Suprapubic skin (tissue), 3 donors: ENCODE measurements at regions not wholly inside any gene's neighbourhood (a gene's known extent, or its start where the extent isn't known, plus 50 kb on each side); places are given as distances from the start of the nearest gene placed in this dataset.
"Not testable (repeated sequence)": the region's sequence is repeated elsewhere in the genome, so short reads cannot be mapped to it uniquely, and the experiment has no call there.

Experiments
- EP300 ChIP-seq: sonication (generic); formaldehyde crosslinking; IDR thresholded peaks from one replicate; pipeline ENCODE4 v1.6.1; 2017; ENCODE audit warnings: antibody characterized with exemption
- POLR2A ChIP-seq, 2 donors: fragments of 450-650 bp; IDR thresholded peaks; one replicate each; pipeline ENCODE4 v1.6.1; 2017; ENCODE audit warnings: antibody characterized with exemption in 2 of 2, mild to moderate bottlenecking in 2 of 2, moderate library complexity in 2 of 2
- TF ChIP-seq, protein P1 (sequence below), 2 donors: fragments of 200-600 bp in 1 of 2; fragments of 450-650 bp in 1 of 2; sonication (generic) in 1 of 2; IDR thresholded peaks; one replicate each; pipeline ENCODE4 v1.5.1; 2016 to 2019; ENCODE audit warnings: antibody characterized with exemption in 2 of 2, mild to moderate bottlenecking in 1 of 2, moderate library complexity in 1 of 2

- TF ChIP-seq, protein P1, sequence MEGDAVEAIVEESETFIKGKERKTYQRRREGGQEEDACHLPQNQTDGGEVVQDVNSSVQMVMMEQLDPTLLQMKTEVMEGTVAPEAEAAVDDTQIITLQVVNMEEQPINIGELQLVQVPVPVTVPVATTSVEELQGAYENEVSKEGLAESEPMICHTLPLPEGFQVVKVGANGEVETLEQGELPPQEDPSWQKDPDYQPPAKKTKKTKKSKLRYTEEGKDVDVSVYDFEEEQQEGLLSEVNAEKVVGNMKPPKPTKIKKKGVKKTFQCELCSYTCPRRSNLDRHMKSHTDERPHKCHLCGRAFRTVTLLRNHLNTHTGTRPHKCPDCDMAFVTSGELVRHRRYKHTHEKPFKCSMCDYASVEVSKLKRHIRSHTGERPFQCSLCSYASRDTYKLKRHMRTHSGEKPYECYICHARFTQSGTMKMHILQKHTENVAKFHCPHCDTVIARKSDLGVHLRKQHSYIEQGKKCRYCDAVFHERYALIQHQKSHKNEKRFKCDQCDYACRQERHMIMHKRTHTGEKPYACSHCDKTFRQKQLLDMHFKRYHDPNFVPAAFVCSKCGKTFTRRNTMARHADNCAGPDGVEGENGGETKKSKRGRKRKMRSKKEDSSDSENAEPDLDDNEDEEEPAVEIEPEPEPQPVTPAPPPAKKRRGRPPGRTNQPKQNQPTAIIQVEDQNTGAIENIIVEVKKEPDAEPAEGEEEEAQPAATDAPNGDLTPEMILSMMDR (IDR thresholded peaks at IDR 0.05), result not testable (repeated sequence)
- not testable (repeated sequence) for TF ChIP-seq POLR2A (IDR thresholded peaks at IDR 0.05); EP300
These were observed 178.9 kb upstream of the IPO5 start for GRCh38 chr13:97774391-97775100.
